ENCODE measurements at regions not wholly inside any gene's neighbourhood (a gene's known extent, or its start where the extent isn't known, plus 50 kb on each side); places are given as distances from the start of the nearest gene placed in this dataset.

DNA sequence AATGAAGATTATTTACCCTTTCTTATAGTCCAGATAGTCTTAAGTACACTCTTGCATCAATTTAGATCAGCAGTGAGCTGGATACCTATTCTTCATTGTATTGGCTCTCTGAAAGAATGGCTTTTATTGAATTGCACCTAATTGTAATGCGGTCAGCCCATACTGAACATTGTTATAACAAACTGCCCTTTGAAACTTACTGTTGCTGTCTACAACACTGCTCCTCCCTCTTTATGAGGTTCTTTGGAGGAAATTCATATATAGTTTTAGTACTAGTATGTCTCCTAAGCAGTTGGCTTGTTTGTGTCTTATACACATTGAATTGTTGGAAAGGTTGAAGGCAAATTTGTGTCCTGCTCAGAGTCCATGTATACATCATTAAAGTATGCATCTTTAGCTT is 66.5 kb upstream of the UGP2 start:
- no peak for ATAC-seq
- H3K36me3 Mint-ChIP-seq: no peaks in the 10 kb centered on the region
- H3K27ac Mint-ChIP-seq: no peak overlapping the region
- no peak overlapping the region for H3K4me3 Mint-ChIP-seq
- H3K4me1 Mint-ChIP-seq: no peaks in the 10 kb centered on the region
- H3K9me3 Mint-ChIP-seq: peaks cover 5% of the 10 kb centered on the region
- H3K27me3 Mint-ChIP-seq: peaks cover 13% of the 10 kb centered on the region

DNA sequence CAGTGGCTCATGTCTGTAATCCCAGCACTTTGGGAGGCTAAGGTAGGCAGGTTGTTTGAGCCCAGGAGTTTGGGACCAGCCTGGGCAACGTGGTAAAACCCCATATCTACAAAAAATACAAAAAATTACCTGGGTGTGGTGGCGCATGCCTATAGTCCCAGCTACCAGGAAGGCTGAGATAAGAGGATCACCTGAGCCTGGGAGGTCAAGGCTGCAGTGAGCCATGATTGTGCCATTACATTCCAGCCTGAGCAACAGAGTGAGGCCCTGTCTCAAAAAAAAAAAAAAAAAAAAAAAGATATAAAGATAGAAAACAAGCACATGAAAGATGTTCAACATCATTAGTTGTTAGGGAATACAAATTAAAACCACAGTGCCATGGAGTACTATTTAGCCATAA is 65.3 kb upstream of the UGP2 start:
- no peaks in the 10 kb centered on the region for H3K36me3 Mint-ChIP-seq
- H3K27ac Mint-ChIP-seq: no peak overlapping the region
- H3K27me3 Mint-ChIP-seq: peaks cover 13% of the 10 kb centered on the region
- no peaks in the 10 kb centered on the region for H3K4me1 Mint-ChIP-seq
- peaks cover 5% of the 10 kb centered on the region for H3K9me3 Mint-ChIP-seq
- no peak for ATAC-seq
- H3K4me3 Mint-ChIP-seq: no peak overlapping the region

DNA sequence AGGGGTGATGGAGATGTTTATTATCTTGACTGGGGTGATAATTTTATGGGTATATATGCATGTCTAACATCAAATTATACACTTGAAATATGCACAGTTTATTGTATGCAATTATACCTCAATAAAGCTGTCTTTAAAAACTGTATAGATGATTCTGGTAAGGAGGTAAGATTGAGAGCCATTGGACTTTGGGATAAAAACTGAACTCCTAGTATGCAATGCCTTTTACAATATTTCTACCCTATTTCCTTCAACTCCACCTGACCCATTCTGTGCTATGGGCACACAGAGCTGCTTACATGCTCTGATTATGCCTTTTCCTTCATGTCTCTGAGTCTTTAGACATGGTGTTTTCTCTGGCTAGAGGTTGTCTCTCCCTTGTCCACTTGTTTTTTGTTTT is 63.9 kb upstream of the UGP2 start:
- H3K27me3 Mint-ChIP-seq: peaks cover 13% of the 10 kb centered on the region
- peaks cover 3% of the 10 kb centered on the region for H3K9me3 Mint-ChIP-seq
- no peak overlapping the region for H3K4me3 Mint-ChIP-seq

DNA sequence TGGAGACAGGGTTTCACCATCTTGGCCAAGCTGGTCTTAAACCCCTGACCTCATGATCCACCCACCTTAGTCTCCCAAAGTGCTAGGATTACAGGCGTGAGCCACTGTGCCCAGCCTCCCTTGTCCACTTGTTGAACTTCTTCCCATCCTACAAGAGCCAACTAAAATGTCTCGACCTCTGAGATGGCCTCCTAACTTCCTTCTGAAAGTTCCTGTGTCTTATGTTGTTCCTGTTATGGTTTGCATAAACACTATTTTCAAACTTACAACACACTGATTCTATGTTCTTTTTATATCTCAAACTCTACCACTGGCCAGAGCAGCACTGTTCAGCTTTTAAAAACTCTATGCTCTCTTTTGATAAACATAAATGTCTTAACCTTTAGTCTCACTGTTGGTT is 63.3 kb upstream of the UGP2 start:
- no peaks in the 10 kb centered on the region for H3K36me3 Mint-ChIP-seq
- no peak for ATAC-seq
- no peaks in the 10 kb centered on the region for H3K4me1 Mint-ChIP-seq
- no peak overlapping the region for H3K4me3 Mint-ChIP-seq
- H3K27ac Mint-ChIP-seq: no peak overlapping the region
- peaks cover 3% of the 10 kb centered on the region for H3K9me3 Mint-ChIP-seq
- peaks cover 13% of the 10 kb centered on the region for H3K27me3 Mint-ChIP-seq

More for the DNA sequence above, 63.9 kb upstream of the UGP2 start:
- no peak for ATAC-seq
- Mint-ChIP-seq H3K36me3 (no peaks in the 10 kb centered on the region), H3K27ac (no peak overlapping the region), H3K4me1 (no peaks in the 10 kb centered on the region)

DNA sequence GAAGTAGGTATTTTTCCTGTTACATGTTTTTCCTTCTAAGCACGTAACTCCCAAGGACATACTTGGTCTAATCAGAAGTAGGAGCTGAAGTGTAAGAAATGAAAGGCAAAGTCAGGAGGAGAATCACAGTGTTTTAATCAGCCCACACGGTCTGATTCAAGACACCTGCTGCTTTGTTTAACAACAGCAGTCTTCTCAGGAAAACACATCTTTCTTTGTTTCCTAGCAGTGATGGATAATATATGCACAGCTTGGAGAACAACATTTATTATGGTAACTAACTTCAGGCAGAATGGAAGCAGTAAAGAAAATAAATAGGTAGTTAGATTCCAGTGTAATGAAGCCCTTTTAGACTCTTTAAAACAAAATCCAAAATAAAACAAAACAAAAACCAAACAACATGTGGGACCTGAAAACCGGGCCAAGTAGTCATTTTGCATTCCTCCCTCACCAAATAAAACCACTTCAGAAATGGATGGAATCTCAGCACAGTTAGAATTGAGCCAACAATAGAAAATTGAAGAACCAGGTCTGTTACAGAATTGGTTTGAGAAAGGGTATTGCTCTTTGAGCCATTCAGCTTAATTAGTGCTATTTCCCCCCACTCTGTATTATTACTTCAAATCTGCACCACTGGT is 61.1 kb upstream of the UGP2 start:
- H3K36me3 Mint-ChIP-seq: no peaks in the 10 kb centered on the region
- H3K27ac Mint-ChIP-seq: no peak overlapping the region
- no peak for ATAC-seq
- H3K4me1 Mint-ChIP-seq: no peaks in the 10 kb centered on the region
- H3K4me3 Mint-ChIP-seq: no peak overlapping the region
- peaks cover 12% of the 10 kb centered on the region for H3K27me3 Mint-ChIP-seq
- peaks cover 3% of the 10 kb centered on the region for H3K9me3 Mint-ChIP-seq

DNA sequence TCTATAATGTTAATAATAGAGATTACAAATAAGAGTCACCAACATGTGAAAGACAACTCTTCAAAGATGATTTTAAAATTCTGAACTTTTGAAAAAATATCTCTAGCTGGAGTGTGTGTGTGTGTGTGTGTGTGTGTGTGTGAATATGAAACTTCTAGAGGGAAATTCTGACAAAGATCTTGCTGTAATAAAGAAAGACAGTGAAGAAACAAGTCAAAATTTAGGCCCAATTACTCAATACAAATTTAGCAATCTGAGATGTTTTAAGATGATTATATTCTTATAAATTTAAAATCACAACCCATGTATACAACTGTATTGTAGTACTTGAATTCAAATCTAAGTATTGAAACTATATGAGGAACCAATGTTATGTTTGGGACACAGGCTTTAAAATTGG is 57.2 kb upstream of the UGP2 start:
- H3K4me3 Mint-ChIP-seq: no peak overlapping the region
- H3K36me3 Mint-ChIP-seq: no peaks in the 10 kb centered on the region
- no peaks in the 10 kb centered on the region for H3K4me1 Mint-ChIP-seq
- no peaks in the 10 kb centered on the region for H3K27me3 Mint-ChIP-seq
- H3K9me3 Mint-ChIP-seq: no peaks in the 10 kb centered on the region
- ATAC-seq: no peak
- no peak overlapping the region for H3K27ac Mint-ChIP-seq

DNA sequence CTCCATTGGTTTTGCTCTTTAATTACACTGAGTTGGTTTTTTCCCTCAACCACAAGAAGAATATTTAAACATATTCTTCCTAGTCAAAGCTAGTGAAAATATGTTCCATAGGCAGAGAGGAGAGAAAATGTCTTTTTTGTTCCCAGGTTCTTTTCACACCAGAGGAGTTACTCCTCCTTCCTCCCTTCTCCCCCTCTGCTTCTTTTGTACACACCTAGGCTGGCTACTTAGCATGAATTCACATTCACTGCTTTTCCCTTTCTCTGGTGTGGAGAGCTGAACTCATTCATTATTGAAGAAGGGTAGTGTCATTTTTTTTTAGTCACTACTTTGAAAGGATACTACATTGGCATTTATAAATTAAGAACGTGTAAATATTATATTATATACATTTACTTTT is 56.6 kb upstream of the UGP2 start:
- no peaks in the 10 kb centered on the region for H3K9me3 Mint-ChIP-seq
- no peak overlapping the region for H3K4me3 Mint-ChIP-seq
- H3K27ac Mint-ChIP-seq: no peak overlapping the region
- H3K4me1 Mint-ChIP-seq: no peaks in the 10 kb centered on the region
- no peaks in the 10 kb centered on the region for H3K36me3 Mint-ChIP-seq
- no peak for ATAC-seq
- no peaks in the 10 kb centered on the region for H3K27me3 Mint-ChIP-seq

DNA sequence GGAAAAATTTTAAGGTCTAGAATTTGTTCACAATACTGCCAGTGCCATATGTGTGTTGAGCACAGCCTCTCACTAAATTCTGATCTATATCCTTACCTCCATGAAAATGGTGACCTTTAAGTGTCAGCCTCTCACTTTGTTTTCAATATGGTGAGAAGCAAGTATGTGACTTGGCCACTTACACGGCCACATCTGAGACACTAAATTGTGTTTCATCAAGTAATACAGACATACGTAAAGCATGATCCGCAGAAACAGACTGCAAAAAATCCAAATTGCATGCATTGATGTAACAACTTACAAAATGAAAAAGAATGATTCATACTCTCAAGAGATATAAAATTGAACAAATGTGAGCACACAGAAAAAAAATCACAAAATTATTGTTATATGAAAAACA is 55.2 kb upstream of the UGP2 start:
- Mint-ChIP-seq H3K27ac (no peak overlapping the region), H3K36me3 (no peaks in the 10 kb centered on the region), H3K27me3 (no peaks in the 10 kb centered on the region), H3K4me3 (no peak overlapping the region), H3K9me3 (no peaks in the 10 kb centered on the region), H3K4me1 (no peaks in the 10 kb centered on the region)
- no peak for ATAC-seq

DNA sequence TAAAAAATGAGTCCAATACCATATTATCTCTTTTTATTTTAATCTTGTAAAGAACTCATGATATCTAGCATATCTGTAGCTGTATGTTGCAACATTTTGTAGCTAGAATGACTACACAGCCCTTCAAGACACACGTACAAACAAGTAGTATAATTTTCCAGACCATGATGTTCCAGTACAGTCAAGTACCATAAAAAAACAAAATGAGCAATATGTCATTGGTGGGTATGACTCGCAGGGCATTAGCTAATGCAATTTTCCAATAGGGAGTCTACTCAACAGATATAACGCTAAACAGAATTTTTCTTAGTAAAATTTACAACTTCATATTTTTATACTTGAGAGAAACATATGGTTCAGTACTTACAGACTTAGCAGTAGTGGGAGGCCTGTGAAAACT is 53.6 kb upstream of the UGP2 start:
- no peak overlapping the region for H3K4me3 Mint-ChIP-seq
- no peaks in the 10 kb centered on the region for H3K9me3 Mint-ChIP-seq
- H3K27me3 Mint-ChIP-seq: no peaks in the 10 kb centered on the region
- no peak overlapping the region for H3K27ac Mint-ChIP-seq
- ATAC-seq: no peak
- no peaks in the 10 kb centered on the region for H3K4me1 Mint-ChIP-seq
- H3K36me3 Mint-ChIP-seq: no peaks in the 10 kb centered on the region

DNA sequence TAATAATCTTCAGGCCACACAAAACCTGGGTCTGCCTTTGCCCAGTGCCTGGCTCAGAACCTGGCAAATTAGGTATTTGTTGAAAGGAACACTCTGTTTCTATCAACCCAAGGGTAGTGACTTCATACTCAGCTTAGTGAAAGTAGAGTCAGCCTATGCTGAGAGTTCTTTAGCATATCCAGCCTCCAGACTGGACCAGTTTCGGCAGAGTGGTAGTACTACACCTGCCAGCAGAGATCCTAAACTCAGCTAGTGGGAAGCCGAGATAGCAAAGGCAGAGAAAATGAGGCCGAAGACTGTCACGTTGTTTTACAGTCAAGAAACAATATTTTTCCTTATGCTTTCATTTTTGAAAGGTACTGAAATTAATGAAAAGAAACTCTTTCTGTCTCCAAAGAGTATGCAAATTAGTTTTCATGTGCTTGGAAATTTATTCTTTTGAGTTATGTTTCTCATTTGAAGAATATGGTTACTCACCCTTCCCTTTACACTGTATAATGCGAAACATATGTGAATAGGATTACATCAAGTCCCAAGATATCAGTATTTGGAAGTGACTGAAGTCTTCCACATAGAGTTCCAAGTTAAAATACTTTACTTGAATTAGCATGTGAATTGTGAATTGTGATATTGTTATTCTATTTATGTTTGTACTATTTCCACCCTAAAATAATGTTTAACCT is 52.2 kb upstream of the UGP2 start:
- Mint-ChIP-seq H3K9me3 (no peaks in the 10 kb centered on the region), H3K36me3 (no peaks in the 10 kb centered on the region), H3K4me1 (no peaks in the 10 kb centered on the region), H3K27me3 (no peaks in the 10 kb centered on the region), H3K4me3 (no peak overlapping the region), H3K27ac (no peak overlapping the region)
- no peak for ATAC-seq

DNA sequence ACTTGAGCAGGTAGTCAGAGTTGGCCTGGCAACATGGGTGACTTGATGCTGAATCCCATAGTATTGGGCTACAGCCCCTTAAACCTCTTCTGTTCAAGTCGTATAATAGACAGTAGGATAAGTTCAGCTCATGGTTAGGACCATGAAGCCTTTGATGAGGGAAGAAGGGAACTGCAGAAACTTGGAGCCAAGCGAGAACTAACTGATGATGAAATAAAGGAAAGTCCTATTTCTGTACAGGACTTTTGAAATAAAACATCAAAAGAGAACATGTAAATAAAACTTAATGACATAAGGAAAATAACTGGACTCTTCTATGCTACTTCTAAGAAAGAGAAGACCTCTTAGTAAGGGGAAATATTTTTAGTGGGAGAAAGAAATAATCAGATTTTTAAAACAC is 51.2 kb upstream of the UGP2 start:
- no peaks in the 10 kb centered on the region for H3K9me3 Mint-ChIP-seq
- no peaks in the 10 kb centered on the region for H3K4me1 Mint-ChIP-seq
- no peaks in the 10 kb centered on the region for H3K36me3 Mint-ChIP-seq
- no peaks in the 10 kb centered on the region for H3K27me3 Mint-ChIP-seq
- no peak for ATAC-seq
- no peak overlapping the region for H3K27ac Mint-ChIP-seq
- H3K4me3 Mint-ChIP-seq: no peak overlapping the region

DNA sequence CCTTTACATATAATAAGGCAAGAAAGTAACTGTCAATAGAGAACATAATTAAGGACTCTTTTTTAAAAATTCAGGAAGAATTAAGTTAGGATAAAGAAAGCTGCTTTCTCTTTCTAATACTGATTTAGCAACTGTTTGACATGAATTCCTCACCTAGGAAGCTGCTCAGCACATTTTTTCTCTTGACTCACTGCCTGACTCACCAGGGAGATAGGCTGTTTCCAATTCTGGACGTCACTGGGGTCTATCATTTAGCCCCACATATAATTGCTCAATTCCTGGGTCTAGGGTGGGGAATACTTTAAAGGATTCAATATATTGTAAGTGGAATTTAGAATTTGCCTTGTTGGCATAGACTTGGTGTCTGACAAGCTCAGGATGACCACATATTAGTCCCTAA is 50.8 kb upstream of the UGP2 start:
- H3K4me1 Mint-ChIP-seq: no peaks in the 10 kb centered on the region
- H3K9me3 Mint-ChIP-seq: no peaks in the 10 kb centered on the region
- no peaks in the 10 kb centered on the region for H3K36me3 Mint-ChIP-seq
- H3K27ac Mint-ChIP-seq: no peak overlapping the region
- H3K4me3 Mint-ChIP-seq: no peak overlapping the region
- no peaks in the 10 kb centered on the region for H3K27me3 Mint-ChIP-seq
- no peak for ATAC-seq

DNA sequence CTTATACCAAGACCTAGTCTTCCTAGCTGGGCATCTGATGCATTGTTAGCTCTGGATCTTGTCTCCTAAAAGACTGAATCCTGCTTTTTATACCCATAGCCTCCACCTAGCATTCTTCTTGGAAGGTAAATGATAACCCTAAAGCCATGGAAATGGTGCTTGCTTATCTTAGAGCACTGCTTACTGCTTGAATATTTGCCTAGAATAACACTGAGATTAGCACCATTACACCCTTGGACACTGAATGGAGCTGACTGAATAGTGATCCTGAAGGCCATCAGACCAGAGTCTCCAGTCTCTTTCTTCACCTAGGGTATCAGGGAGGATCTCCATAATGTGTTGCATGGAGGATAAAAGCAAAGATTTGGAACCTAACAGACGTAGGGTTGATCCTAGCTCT is 50.3 kb upstream of the UGP2 start:
- no peaks in the 10 kb centered on the region for H3K9me3 Mint-ChIP-seq
- no peak for ATAC-seq
- H3K27me3 Mint-ChIP-seq: no peaks in the 10 kb centered on the region
- H3K27ac Mint-ChIP-seq: no peak overlapping the region
- no peaks in the 10 kb centered on the region for H3K36me3 Mint-ChIP-seq
- no peak overlapping the region for H3K4me3 Mint-ChIP-seq
- no peaks in the 10 kb centered on the region for H3K4me1 Mint-ChIP-seq

Measured in stimulated activated memory B cell treated with anti-CD40 and anti-IgM and Interleukin-4, amounts not matched to agents 10 μg/mL and 1 μg/mL and 100 μg/mL, for 72 hours (primary cell).